HepG2 (cell line): ENCODE measurements at regions not wholly inside any gene's neighbourhood (a gene's known extent, or its start where the extent isn't known, plus 50 kb on each side); places are given as distances from the start of the nearest gene placed in this dataset.

Source experiments
- DPF2 ChIP-seq: sonication (generic); formaldehyde crosslinking; IDR thresholded peaks from 2 replicates; pipeline ENCODE4 v1.4.0; 2020; ENCODE audit warnings: mild to moderate bottlenecking, low read depth, missing genetic modification reagents, borderline replicate concordance
- FOXA3 ChIP-seq: IDR thresholded peaks from 2 replicates; pipeline ENCODE4 v1.6.1; 2016; ENCODE audit warnings: missing genetic modification reagents, missing compliant biosample characterization
- FOXP1 ChIP-seq, 2 experiments: fragments of 450-650 bp in 1 of 2; IDR thresholded peaks; 2 replicates each; pipeline ENCODE4 v1.6.1; 2017 to 2018; ENCODE audit warnings: antibody characterized with exemption in 1 of 2
- GATAD2A ChIP-seq: IDR thresholded peaks from 2 replicates; pipeline ENCODE4 v1.6.1; 2016
- HDAC1 ChIP-seq: sonication (generic); formaldehyde crosslinking; IDR thresholded peaks from 2 replicates; pipeline ENCODE4 v1.5.1; 2020; ENCODE audit warnings: mild to moderate bottlenecking, missing genetic modification reagents
- HNF4A ChIP-seq: sonication (generic); formaldehyde crosslinking; IDR thresholded peaks from 2 replicates; pipeline ENCODE4 v1.4.0; 2020; ENCODE audit warnings: missing genetic modification reagents
- HNRNPK ChIP-seq: fragments of 200-400 bp; formaldehyde crosslinking; IDR thresholded peaks from 2 replicates; pipeline ENCODE4 v1.6.1; 2018; ENCODE audit warnings: low read length, low read depth, moderate library complexity, mild to moderate bottlenecking; ENCODE audit not compliant: poor library complexity, severe bottlenecking
- IRF2 ChIP-seq: IDR thresholded peaks from 2 replicates; pipeline ENCODE4 v1.6.1; 2018; ENCODE audit warnings: missing genetic modification reagents, missing compliant biosample characterization
- KDM6A ChIP-seq: IDR thresholded peaks from 2 replicates; pipeline ENCODE4 v1.6.1; 2016; ENCODE audit warnings: low read depth
- MIXL1 ChIP-seq: IDR thresholded peaks from 2 replicates; pipeline ENCODE4 v1.6.1; 2016
- NCOA1 ChIP-seq: sonication (generic); formaldehyde crosslinking; IDR thresholded peaks from 2 replicates; pipeline ENCODE4 v1.9.0; 2021; ENCODE audit warnings: missing genetic modification reagents
- NR2C2 ChIP-seq: sonication (generic); formaldehyde crosslinking; IDR thresholded peaks from 2 replicates; pipeline ENCODE4 v1.4.0; 2020; ENCODE audit warnings: missing genetic modification reagents, mild to moderate bottlenecking, moderate library complexity, borderline replicate concordance
- PTBP1 ChIP-seq: fragments of 200-400 bp; formaldehyde crosslinking; IDR thresholded peaks from 2 replicates; pipeline ENCODE4 v1.6.1; 2018; ENCODE audit warnings: low read length, low read depth; ENCODE audit not compliant: poor library complexity, severe bottlenecking
- REXO4 ChIP-seq: sonication (generic); formaldehyde crosslinking; IDR thresholded peaks from 2 replicates; pipeline ENCODE4 v1.8.0; 2022; ENCODE audit warnings: missing genetic modification reagents, mild to moderate bottlenecking, borderline replicate concordance
- YY1 ChIP-seq: IDR thresholded peaks from 2 replicates; pipeline ENCODE4 v1.6.1; 2011; ENCODE audit warnings: low read length, low read depth, moderate library complexity, mild to moderate bottlenecking; ENCODE audit not compliant: insufficient read depth, insufficient replicate concordance
- ZMYM3 ChIP-seq: sonication (generic); formaldehyde crosslinking; IDR thresholded peaks from 2 replicates; pipeline ENCODE4 v1.5.1; 2020; ENCODE audit warnings: mild to moderate bottlenecking, missing genetic modification reagents
- ZNF17 ChIP-seq: sonication (generic); formaldehyde crosslinking; IDR thresholded peaks from 2 replicates; pipeline ENCODE4 v1.5.0; 2020; ENCODE audit warnings: mild to moderate bottlenecking, missing genetic modification reagents
- ZNF282 ChIP-seq: fragments of 450-650 bp; IDR thresholded peaks from 2 replicates; pipeline ENCODE4 v1.6.1; 2018; ENCODE audit not compliant: partially characterized antibody
- ZNF34 ChIP-seq: sonication (generic); formaldehyde crosslinking; IDR thresholded peaks from 2 replicates; pipeline ENCODE4 v1.4.0; 2020; ENCODE audit warnings: mild to moderate bottlenecking, missing genetic modification reagents, borderline replicate concordance
- ZSCAN12 ChIP-seq: sonication (generic); formaldehyde crosslinking; IDR thresholded peaks from 2 replicates; pipeline ENCODE4 v1.9.0; 2021; ENCODE audit warnings: mild to moderate bottlenecking, missing genetic modification reagents
- ZSCAN20 ChIP-seq: sonication (generic); formaldehyde crosslinking; IDR thresholded peaks from 2 replicates; pipeline ENCODE4 v1.4.0; 2020; ENCODE audit warnings: missing genetic modification reagents, mild to moderate bottlenecking, borderline replicate concordance
- TF ChIP-seq, protein P1 (sequence below), 2 experiments: sonication (generic) in 1 of 2; formaldehyde crosslinking in 1 of 2; IDR thresholded peaks; 2 replicates each; pipeline versions ENCODE4 v1.6.1 to v1.9.0; 2014 to 2022; ENCODE audit warnings: antibody characterized with exemption in 1 of 2, borderline replicate concordance in 1 of 2, inconsistent platforms in 1 of 2, low read depth in 1 of 2, missing genetic modification reagents in 1 of 2
- TF ChIP-seq, protein P2 (sequence below): sonication (generic); formaldehyde crosslinking; IDR thresholded peaks from 2 replicates; pipeline ENCODE4 v1.4.0; 2020; ENCODE audit warnings: missing genetic modification reagents
- TF ChIP-seq, protein P3 (sequence below): sonication (generic); formaldehyde crosslinking; IDR thresholded peaks from 2 replicates; pipeline ENCODE4 v1.5.1; 2020; ENCODE audit warnings: missing genetic modification reagents, mild to moderate bottlenecking, borderline replicate concordance

DNA sequence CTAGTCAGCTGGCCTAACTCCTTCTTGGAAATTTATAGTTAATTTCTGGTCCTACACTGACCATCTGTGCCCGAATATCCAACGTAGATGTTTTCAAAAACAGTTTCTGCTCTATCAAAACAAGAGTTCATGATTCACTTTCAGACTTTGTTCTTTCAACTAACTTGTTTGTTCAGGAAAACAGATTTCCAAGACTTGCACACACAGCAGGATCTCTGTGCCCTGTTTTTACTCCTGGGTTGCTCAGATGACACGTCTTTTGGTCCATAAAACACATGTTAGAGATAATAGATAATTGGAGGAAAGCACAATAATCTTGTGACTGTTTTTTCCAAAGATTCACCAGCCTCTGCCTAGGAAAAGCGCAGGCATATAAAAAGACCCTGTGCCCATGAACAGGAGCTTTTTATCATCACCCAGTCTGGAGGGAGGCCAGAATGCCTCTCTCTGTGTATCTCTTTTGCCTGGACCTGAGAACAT is 218.0 kb downstream of the IRS2 start (continued):
- TF ChIP-seq, protein P1, sequence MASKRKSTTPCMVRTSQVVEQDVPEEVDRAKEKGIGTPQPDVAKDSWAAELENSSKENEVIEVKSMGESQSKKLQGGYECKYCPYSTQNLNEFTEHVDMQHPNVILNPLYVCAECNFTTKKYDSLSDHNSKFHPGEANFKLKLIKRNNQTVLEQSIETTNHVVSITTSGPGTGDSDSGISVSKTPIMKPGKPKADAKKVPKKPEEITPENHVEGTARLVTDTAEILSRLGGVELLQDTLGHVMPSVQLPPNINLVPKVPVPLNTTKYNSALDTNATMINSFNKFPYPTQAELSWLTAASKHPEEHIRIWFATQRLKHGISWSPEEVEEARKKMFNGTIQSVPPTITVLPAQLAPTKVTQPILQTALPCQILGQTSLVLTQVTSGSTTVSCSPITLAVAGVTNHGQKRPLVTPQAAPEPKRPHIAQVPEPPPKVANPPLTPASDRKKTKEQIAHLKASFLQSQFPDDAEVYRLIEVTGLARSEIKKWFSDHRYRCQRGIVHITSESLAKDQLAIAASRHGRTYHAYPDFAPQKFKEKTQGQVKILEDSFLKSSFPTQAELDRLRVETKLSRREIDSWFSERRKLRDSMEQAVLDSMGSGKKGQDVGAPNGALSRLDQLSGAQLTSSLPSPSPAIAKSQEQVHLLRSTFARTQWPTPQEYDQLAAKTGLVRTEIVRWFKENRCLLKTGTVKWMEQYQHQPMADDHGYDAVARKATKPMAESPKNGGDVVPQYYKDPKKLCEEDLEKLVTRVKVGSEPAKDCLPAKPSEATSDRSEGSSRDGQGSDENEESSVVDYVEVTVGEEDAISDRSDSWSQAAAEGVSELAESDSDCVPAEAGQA (IDR thresholded peaks at IDR 0.05; ENCODE audit: low read depth): no peak
- TF ChIP-seq, protein P1 (CRISPR knock-in tag; IDR thresholded peaks at IDR 0.05; ENCODE audit: borderline replicate concordance): no peak
- TF ChIP-seq REXO4 (CRISPR knock-in tag) (no peak), IRF2 (CRISPR knock-in tag) (no peak), GATAD2A (CRISPR knock-in tag) (peak; percentile 35; the same call in 1 of the 2 replicates), MIXL1 (CRISPR knock-in tag) (peak; percentile 47; the same call in 1 of the 2 replicates), PTBP1 (no peak), KDM6A (CRISPR knock-in tag) (peak; percentile 34; the same call in 1 of the 2 replicates), FOXP1 (IDR thresholded peaks at IDR 0.05) (no peak), FOXP1 (CRISPR knock-in tag; IDR thresholded peaks at IDR 0.05) (peak; percentile 49; the same call in 1 of the 2 replicates), HDAC1 (CRISPR knock-in tag) (no peak), HNF4A (CRISPR knock-in tag) (peak; percentile 53), NCOA1 (no peak), ZMYM3 (peak; percentile 37; the same call in 1 of the 2 replicates), ZNF17 (CRISPR knock-in tag) (no peak), HNRNPK (no peak), ZSCAN12 (no peak), YY1 (no peak), DPF2 (CRISPR knock-in tag) (0 out of 2 replicates have a peak, but pooled peaks have one; percentile 35), ZNF34 (no peak), NR2C2 (no peak), ZNF282 (no peak), FOXA3 (CRISPR knock-in tag) (peak; percentile 47; the same call in 1 of the 2 replicates), ZSCAN20 (CRISPR knock-in tag) (no peak)
- TF ChIP-seq, protein P2, sequence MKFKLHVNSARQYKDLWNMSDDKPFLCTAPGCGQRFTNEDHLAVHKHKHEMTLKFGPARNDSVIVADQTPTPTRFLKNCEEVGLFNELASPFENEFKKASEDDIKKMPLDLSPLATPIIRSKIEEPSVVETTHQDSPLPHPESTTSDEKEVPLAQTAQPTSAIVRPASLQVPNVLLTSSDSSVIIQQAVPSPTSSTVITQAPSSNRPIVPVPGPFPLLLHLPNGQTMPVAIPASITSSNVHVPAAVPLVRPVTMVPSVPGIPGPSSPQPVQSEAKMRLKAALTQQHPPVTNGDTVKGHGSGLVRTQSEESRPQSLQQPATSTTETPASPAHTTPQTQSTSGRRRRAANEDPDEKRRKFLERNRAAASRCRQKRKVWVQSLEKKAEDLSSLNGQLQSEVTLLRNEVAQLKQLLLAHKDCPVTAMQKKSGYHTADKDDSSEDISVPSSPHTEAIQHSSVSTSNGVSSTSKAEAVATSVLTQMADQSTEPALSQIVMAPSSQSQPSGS: no peak
- TF ChIP-seq, protein P3, sequence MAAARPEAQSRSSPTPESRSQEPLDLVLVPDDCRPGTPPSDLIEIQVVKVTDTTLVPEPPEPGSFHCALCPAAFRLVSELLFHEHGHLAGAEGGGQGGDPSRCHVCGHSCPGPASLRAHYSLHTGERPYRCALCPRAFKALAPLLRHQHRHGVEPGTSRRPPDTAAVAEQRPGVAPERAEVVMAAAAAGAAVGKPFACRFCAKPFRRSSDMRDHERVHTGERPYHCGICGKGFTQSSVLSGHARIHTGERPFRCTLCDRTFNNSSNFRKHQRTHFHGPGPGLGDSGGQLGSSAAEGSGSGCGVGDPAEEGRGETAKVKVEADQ (CRISPR knock-in tag): no peak
